Mesenchymal stem cell (in vitro differentiated cells and primary cell): ENCODE measurements at regions not wholly inside any gene's neighbourhood (a gene's known extent, or its start where the extent isn't known, plus 50 kb on each side); places are given as distances from the start of the nearest gene placed in this dataset.

Experiments used
- DNase-seq: peaks from one replicate; pipeline ENCODE4 v3.0.0-alpha.2; 2013
- H2AFZ ChIP-seq: one replicate; pipeline ENCODE4 v1.6.1; 2013; ENCODE audit warnings: low read depth, mild to moderate bottlenecking, control low read depth, inconsistent platforms, low read length, moderate library complexity
- H2AK5ac ChIP-seq: 2 replicates; pipeline ENCODE4 v1.6.1; 2013; ENCODE audit warnings: low read length, moderate library complexity, mild to moderate bottlenecking, inconsistent platforms; ENCODE audit not compliant: severe bottlenecking
- H2BK120ac ChIP-seq: one replicate; pipeline ENCODE4 v1.6.1; 2013; ENCODE audit warnings: low read depth, mild to moderate bottlenecking, inconsistent platforms, low read length, moderate library complexity
- H2BK12ac ChIP-seq, 2 experiments: one replicate each; pipeline ENCODE4 v1.6.1; 2013; ENCODE audit warnings: inconsistent platforms in 2 of 2, low read length in 2 of 2, mild to moderate bottlenecking in 2 of 2, moderate library complexity in 2 of 2, control low read depth in 1 of 2
- H2BK15ac ChIP-seq: one replicate; pipeline ENCODE4 v1.6.1; 2013; ENCODE audit warnings: mild to moderate bottlenecking, low read depth, inconsistent platforms; ENCODE audit not compliant: poor library complexity, severe bottlenecking
- H2BK5ac ChIP-seq: 2 replicates; pipeline ENCODE4 v1.6.1; 2013; ENCODE audit warnings: low read depth, mild to moderate bottlenecking, low read length, control low read depth, inconsistent platforms; ENCODE audit not compliant: poor library complexity, severe bottlenecking
- H3K14ac ChIP-seq, 2 experiments: one replicate each; pipeline ENCODE4 v1.6.1; 2013; ENCODE audit warnings: inconsistent platforms in 2 of 2, low read length in 2 of 2, control low read depth in 1 of 2, mild to moderate bottlenecking in 1 of 2, moderate library complexity in 1 of 2
- H3K18ac ChIP-seq, 2 experiments: one replicate each; pipeline ENCODE4 v1.6.1; 2013; ENCODE audit warnings: inconsistent platforms in 2 of 2, low read length in 2 of 2, control low read depth in 1 of 2, low read depth in 1 of 2, mild to moderate bottlenecking in 1 of 2
- H3K23ac ChIP-seq, 2 experiments: one replicate each; pipeline ENCODE4 v1.6.1; 2013; ENCODE audit warnings: inconsistent platforms in 2 of 2, low read length in 2 of 2, mild to moderate bottlenecking in 2 of 2, moderate library complexity in 2 of 2, control low read depth in 1 of 2
- H3K27ac ChIP-seq: 2 replicates; pipeline ENCODE4 v1.5.1; 2013; ENCODE audit warnings: mild to moderate bottlenecking, moderate library complexity, low read length, control low read depth, inconsistent platforms; ENCODE audit not compliant: poor library complexity, severe bottlenecking
- H3K27me3 ChIP-seq, 2 experiments: 2 replicates each; pipeline versions ENCODE4 v1.6.1 to v1.7.0; 2013; ENCODE audit warnings: low read length in 2 of 2, mild to moderate bottlenecking in 2 of 2, moderate library complexity in 2 of 2, control low read depth in 1 of 2, inconsistent platforms in 1 of 2; ENCODE audit not compliant: control insufficient read depth in 1 of 2, insufficient read depth in 1 of 2
- H3K36me3 ChIP-seq, 2 experiments: 2 replicates each; pipeline versions ENCODE4 v1.6.1 to v1.7.0; 2013; ENCODE audit warnings: low read length in 2 of 2, control low read depth in 1 of 2, inconsistent platforms in 1 of 2, low read depth in 1 of 2, mild to moderate bottlenecking in 1 of 2; ENCODE audit not compliant: insufficient read depth in 2 of 2, control insufficient read depth in 1 of 2
- H3K4ac ChIP-seq, 2 experiments: one replicate each; pipeline ENCODE4 v1.6.1; 2013; ENCODE audit warnings: inconsistent platforms in 2 of 2, low read length in 2 of 2, mild to moderate bottlenecking in 2 of 2, moderate library complexity in 2 of 2, control low read depth in 1 of 2, low read depth in 1 of 2
- H3K4me1 ChIP-seq: 2 replicates; pipeline ENCODE4 v1.6.1; 2013; ENCODE audit warnings: low read depth, low read length, control low read depth; ENCODE audit not compliant: control insufficient read depth, insufficient read depth
- H3K4me2 ChIP-seq: 2 replicates; pipeline ENCODE4 v1.6.1; 2013; ENCODE audit warnings: low read length, mild to moderate bottlenecking, inconsistent platforms; ENCODE audit not compliant: poor library complexity, severe bottlenecking
- H3K4me3 ChIP-seq, 2 experiments: 2 replicates each; pipeline versions ENCODE4 v1.5.1 to v1.7.0; 2013; ENCODE audit warnings: low read length in 2 of 2, mild to moderate bottlenecking in 2 of 2, control low read depth in 1 of 2, low read depth in 1 of 2; ENCODE audit not compliant: insufficient read depth in 1 of 2
- H3K79me1 ChIP-seq: replicated peaks from 2 replicates; pipeline ENCODE4 v1.6.1; 2013; ENCODE audit warnings: mild to moderate bottlenecking, control low read depth, low read length, inconsistent platforms; ENCODE audit not compliant: poor library complexity, severe bottlenecking
- H3K9ac ChIP-seq: 2 replicates; pipeline ENCODE4 v1.7.0; 2013; ENCODE audit warnings: mild to moderate bottlenecking, low read length, moderate library complexity
- H3K9me3 ChIP-seq: 2 replicates; pipeline ENCODE4 v1.7.0; 2013; ENCODE audit warnings: mild to moderate bottlenecking, low read length; ENCODE audit not compliant: control insufficient read depth
- H4K8ac ChIP-seq: one replicate; pipeline ENCODE4 v1.6.1; 2013; ENCODE audit warnings: inconsistent platforms, mild to moderate bottlenecking, low read length, moderate library complexity
- H4K91ac ChIP-seq: one replicate; pipeline ENCODE4 v1.6.1; 2013; ENCODE audit warnings: mild to moderate bottlenecking, low read length, inconsistent platforms
- WGBS: methylation state at CpG from one replicate; pipeline ENCODE4 v1.1.7; 2013; ENCODE audit warnings: mixed read lengths; 5-methylcytosine and 5-hydroxymethylcytosine counted together

- no peak overlapping the region for H3K9ac ChIP-seq
- WGBS, result 95% methylated on average over 7 of the region's 7 CpGs
- H3K79me1 ChIP-seq, result peaks cover 20% of the 10 kb centered on the region
- no peak overlapping the region for H3K4me2 ChIP-seq
- H2BK15ac ChIP-seq, result no peak overlapping the region
- peaks cover 0 to 7% of the 10 kb centered on the region in 2 experiments for H3K36me3 ChIP-seq
- H3K18ac ChIP-seq, result no peak overlapping the region
- no peak overlapping the region for H4K91ac ChIP-seq
- H3K14ac ChIP-seq, result no peak overlapping the region
- DNase-seq, result no peak
- H2AK5ac ChIP-seq, result no peak overlapping the region
- no peak overlapping the region for H2AFZ ChIP-seq
- peaks cover 7% of the 10 kb centered on the region for H3K4me1 ChIP-seq
- H4K8ac ChIP-seq, result no peak overlapping the region
- H2BK5ac ChIP-seq, result no peak overlapping the region
- no peak overlapping the region for H3K23ac ChIP-seq
- H2BK12ac ChIP-seq, result no peak overlapping the region
- no peaks in the 10 kb centered on the region for H3K9me3 ChIP-seq
- no peak overlapping the region for H3K27ac ChIP-seq
- H2BK120ac ChIP-seq, result no peak overlapping the region
- no peak overlapping the region for H3K4me3 ChIP-seq
- H3K27me3 ChIP-seq, result no peaks in the 10 kb centered on the region
- no peak overlapping the region for H3K4ac ChIP-seq
Observed at GRCh38 chrX:10043386-10043785, 76.2 kb downstream of the CLDN34 start.

- Histone ChIP-seq H3K36me3 (peaks cover 0 to 7% of the 10 kb centered on the region in 2 experiments), H2BK120ac (no peak overlapping the region), H3K4me1 (peaks cover 9% of the 10 kb centered on the region), H2BK12ac (no peak overlapping the region), H3K9ac (no peak overlapping the region), H3K4me3 (no peak overlapping the region), H3K4me2 (no peak overlapping the region), H3K23ac (no peak overlapping the region), H3K27me3 (no peaks in the 10 kb centered on the region), H3K18ac (no peak overlapping the region), H2AFZ (no peak overlapping the region), H3K14ac (no peak overlapping the region), H4K8ac (no peak overlapping the region), H2AK5ac (no peak overlapping the region), H3K27ac (no peak overlapping the region), H3K9me3 (no peaks in the 10 kb centered on the region), H3K79me1 (peaks cover 17% of the 10 kb centered on the region), H4K91ac (no peak overlapping the region), H2BK15ac (no peak overlapping the region), H3K4ac (no peak overlapping the region), H2BK5ac (no peak overlapping the region)
- no peak for DNase-seq
- 100% methylated on average over 3 of the region's 5 CpGs for WGBS
Observed at GRCh38 chrX:10044021-10044420, 76.9 kb downstream of the CLDN34 start.

GRCh38 chrX:10045327-10046000 lies 78.3 kb downstream of the CLDN34 start:
- Histone ChIP-seq H3K4me1 (peaks cover 9% of the 10 kb centered on the region), H3K79me1 (peaks cover 19% of the 10 kb centered on the region), H4K8ac (no peak overlapping the region), H3K9ac (no peak overlapping the region), H2BK5ac (no peak overlapping the region), H2BK120ac (no peak overlapping the region), H2BK12ac (no peak overlapping the region), H2BK15ac (no peak overlapping the region), H3K27ac (no peak overlapping the region), H3K4me2 (no peak overlapping the region), H3K18ac (no peak overlapping the region), H2AFZ (no peak overlapping the region), H3K9me3 (no peaks in the 10 kb centered on the region), H4K91ac (peak overlapping the region; percentile 2), H2AK5ac (no peak overlapping the region), H3K27me3 (no peaks in the 10 kb centered on the region), H3K4me3 (no peak overlapping the region), H3K4ac (no peak overlapping the region), H3K36me3 (peaks cover 0 to 7% of the 10 kb centered on the region in 2 experiments), H3K14ac (peak overlapping the region in 1 of 2 experiments; percentile 75), H3K23ac (no peak overlapping the region)
- 84% methylated on average over 13 of the region's 13 CpGs for whole genome bisulfite sequencing
- no peak for DNase-seq

- no peak overlapping the region for H3K14ac ChIP-seq
- no peak overlapping the region for H3K18ac ChIP-seq
- no peaks in the 10 kb centered on the region for H3K27me3 ChIP-seq
Observed at GRCh38 chrX:10047133-10047532, 80.0 kb downstream of the CLDN34 start.

More at GRCh38 chrX:10047133-10047532, 80.0 kb downstream of the CLDN34 start:
- Histone ChIP-seq H2BK5ac (no peak overlapping the region), H3K4me2 (no peak overlapping the region), H3K4me1 (peaks cover 5% of the 10 kb centered on the region), H2BK120ac (no peak overlapping the region), H4K8ac (no peak overlapping the region), H4K91ac (peak overlapping the region; percentile 39), H3K9ac (no peak overlapping the region), H3K4me3 (no peak overlapping the region), H3K4ac (no peak overlapping the region), H3K9me3 (no peaks in the 10 kb centered on the region), H3K36me3 (peaks cover 0 to 7% of the 10 kb centered on the region in 2 experiments), H2AFZ (no peak overlapping the region), H2BK12ac (no peak overlapping the region), H3K27ac (no peak overlapping the region), H2AK5ac (no peak overlapping the region), H2BK15ac (no peak overlapping the region), H3K79me1 (peaks cover 23% of the 10 kb centered on the region), H3K23ac (no peak overlapping the region)
- DNase-seq, result no peak
- 98% methylated on average over 7 of the region's 7 CpGs for WGBS
